ENCODE measurements at regions not wholly inside any gene's neighbourhood (a gene's known extent, or its start where the extent isn't known, plus 50 kb on each side); places are given as distances from the start of the nearest gene placed in this dataset.

- peak; percentile 85 to 99 (median 98) for TF ChIP-seq CTCF (IDR thresholded peaks at IDR 0.05)
- TF ChIP-seq POLR2A (IDR thresholded peaks at IDR 0.05) = no peak
Measured at GRCh38 chr2:204145263-204145751, 208.7 kb downstream of the ICOS start.

Measured in right lobe of liver (tissue), 4 donors.